ENCODE measurements at regions not wholly inside any gene's neighbourhood (a gene's known extent, or its start where the extent isn't known, plus 50 kb on each side); places are given as distances from the start of the nearest gene placed in this dataset.
"Not testable (repeated sequence)": the region's sequence is repeated elsewhere in the genome, so short reads cannot be mapped to it uniquely, and the experiment has no call there.

DNA sequence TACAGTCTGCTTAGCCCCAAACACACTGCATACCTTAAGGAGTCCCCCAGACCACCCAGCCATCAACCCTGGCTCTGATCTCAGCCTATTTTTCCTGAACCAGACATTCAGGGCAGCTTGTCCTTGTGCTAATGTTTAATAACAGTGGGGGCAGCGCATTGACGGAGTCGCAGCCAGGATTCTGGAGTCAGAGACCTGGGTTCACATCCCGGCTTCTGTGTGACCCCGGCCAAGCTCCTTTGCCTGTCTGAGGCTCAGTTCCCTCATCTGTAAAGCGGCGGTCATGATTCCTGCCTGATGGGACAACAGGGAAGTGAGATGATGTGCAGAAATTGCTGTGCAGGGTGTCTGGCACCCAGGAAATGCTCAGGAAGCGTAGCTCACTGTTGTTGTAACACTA lies 63.1 kb downstream of the MATN1 start:
- no peak for DNase-seq

DNA sequence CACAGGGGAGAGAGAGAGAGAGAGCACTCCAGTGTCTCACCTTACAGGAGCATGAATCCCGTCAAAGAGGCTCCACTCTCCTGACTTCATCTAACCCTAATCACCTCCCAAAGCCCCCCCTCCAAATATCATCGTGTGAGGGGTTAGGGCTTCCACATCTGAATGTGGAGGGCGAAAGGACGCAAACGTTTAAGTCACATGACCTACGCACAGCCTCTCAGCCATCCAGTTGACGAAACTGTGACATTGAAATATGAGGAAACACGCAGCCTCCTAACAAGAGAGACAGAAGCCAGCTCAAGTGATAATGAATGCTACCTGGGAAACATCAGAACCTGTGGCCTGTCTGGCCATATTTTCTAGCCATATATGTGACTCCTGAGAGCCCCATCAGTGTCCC lies 63.7 kb downstream of the MATN1 start:
- DNase-seq: no peak

DNA sequence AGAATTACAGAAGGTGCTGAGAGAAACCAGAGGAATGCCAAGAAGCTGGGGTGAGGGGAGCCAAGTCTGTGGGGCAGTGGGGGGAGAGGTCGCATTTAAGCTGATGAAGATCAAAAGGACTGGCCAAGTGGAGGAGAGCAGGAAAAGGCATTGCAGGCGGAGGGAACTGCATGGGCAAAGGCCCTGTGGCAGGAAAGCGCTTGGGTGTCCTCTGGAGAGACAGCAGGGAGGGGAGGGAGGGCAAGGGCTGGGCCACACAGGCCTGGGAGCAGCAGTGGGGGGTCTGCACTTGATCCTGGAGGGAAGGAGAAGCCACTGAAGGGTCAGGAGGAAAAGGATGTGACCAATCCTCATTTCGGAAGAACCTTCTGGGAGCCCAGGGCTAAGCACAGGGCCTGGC lies 65.0 kb downstream of the MATN1 start:
- DNase-seq: not testable (repeated sequence)

DNA sequence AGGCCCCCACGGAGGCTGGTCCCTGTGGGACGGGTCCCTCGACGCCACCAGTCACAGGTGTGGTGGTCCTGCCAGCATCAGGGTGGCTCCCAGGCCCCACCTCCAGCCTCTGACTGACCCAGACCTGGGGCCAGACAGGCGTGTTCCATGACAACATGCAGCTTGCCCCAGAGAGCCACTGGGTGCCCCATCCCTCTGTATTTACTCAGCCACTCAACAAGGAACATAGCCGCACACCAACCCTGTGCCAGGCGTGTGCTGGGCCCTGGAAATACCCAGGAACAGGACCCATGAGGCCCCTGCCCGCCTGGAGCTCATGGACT lies 65.4 kb downstream of the MATN1 start:
- DNase-seq: no peak

DNA sequence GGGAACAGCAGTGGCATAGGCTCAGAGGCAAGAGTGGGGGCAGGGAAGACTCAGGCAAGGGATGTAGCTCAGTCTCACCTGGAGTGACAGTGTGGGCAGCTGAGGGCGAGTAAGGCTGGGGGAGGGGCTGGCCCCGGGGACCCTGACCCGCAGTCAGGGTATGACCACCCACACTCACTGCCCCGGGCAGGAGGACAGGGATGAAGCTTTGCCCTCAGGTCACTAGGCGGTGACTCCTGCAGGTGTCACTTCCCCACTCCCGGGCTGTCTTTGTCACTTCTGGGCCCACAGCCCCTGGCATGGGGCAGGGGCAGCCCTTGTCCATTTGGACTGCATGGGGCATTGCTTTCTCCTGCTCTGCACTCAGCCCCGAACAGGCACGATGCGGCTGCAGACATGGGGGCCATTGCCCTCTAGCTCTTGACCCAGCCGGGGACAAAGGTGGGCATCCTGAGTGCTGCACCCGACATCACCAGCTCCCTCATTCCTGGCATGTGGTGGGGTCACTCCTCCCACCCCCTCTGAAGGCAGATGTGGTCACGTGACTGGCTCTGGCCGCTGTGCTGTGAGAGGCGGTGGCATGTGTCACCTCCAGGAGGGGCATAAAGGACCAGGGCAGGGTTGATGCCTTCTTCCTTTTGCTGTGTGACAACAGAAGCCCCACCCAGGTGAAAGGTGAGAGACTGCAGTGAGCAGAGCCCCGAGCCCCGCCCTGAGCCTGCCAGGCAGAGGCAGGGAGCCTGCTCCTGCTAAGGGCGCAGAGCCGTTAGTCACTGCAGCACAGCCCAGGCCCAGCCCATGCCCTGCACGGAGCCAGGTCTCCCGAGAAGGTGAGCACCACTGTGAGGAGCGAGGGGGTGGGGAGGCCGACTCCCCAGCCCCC lies 66.0 kb downstream of the MATN1 start:
- DNase-seq: no peak

DNA sequence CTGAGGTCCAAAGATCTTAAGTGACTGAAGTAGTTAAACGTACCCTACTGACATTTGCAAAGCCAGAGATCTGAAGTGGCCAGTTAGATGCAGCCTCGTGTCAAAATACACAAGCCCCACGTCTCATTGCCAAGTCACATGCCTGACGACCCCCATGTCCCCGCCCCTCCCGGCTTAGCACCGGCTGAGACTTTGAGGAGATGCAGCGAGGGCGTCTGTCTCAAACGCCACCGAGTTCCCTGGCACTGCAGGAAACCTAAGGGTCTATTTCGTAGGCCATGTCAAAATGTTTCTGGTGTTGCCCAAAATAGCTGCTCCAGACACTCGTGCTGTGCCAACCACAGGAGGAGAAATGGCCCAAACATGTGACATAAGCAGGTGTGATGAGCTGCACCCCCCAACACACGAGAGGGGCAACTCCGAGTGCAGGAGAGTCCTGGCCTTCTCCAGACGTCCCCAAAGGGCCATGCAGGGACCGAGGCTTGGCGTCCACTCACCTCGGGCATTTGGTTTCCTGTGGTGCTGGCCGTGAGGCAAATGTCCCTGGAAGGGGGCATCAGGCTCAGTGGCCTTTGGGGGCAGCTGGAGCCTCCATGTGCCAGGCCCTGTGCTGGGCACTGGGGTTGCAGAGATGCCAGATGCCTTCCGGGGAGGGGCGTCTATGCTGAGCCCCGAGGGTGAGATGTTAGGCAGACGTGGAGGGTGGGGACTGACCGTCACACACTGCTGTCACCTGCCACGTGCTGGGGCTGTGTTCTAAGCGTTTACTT lies 67.0 kb downstream of the MATN1 start:
- no peak for DNase-seq

DNA sequence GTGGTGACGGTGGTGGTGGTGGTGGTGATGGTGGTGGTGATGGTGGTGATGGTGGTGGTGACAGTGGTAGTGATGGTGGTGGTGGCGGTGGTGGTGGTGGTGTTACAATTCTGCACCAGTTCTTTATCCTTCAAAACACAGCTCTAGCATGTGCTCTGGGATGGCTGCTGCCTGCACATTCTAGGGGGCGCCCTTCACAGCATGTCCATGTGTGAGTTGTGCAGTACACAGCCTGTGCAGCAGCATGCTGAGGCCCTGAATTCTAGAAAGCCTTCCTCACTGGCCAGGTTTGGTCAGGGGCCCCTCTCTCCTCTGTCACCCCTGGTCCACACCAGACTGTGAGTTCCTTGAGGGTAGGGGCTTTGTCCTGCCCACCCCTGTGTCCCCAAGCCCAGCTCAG lies 67.7 kb downstream of the MATN1 start:
- DNase-seq: no peak

DNA sequence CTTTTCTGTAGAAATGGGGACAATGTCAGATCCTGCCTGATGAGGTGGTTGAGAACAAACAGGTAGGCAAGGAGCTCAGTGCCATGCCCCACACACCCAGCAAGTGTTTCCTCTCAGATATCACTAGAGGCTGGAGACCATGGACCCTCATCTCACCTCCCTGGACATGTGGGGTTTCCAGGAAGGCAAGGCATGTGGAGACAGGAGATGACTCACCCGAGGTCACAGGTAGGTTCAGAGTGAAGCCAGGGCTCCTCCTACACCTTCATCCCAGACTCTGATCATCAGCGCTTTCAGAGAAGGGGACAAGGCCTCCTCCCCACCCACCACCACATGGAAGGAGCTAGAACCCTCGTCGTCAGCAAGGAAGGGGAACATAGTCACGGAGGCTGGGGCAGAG lies 69.2 kb downstream of the MATN1 start:
- no peak for DNase-seq

DNA sequence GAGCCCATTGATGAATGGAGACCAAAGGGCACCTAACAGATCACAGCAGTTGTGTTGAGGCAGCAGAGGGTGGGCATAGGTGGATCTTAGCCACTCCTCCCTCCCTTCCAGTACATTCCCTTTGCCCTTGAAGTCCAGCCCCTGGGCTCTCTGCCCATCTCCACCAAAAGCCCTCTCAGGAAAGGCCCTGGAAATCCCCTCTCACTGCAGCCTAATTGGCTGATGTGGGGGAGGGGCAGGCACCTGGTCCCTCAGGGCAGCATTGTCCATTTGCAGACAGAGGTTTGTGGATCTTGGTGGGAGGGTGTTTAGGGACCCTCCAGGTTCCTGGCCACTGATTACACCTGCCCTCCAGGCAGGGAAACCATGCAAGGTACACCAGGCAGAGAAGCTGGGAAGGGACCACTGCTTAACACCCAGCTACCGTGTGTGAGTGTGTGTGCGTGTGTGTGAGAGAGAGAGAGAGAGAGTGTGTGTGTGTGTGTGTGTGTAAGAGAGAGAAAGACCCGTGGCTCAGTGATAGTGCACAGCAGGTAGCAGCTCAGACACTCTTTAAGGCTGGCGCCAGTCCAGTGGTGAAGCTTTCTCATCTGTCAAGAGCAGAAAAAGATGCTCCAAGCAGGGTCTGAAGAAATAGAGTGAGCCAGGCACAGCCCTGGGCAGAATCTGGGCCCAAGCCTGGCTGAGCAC lies 71.1 kb downstream of the MATN1 start:
- DNase-seq: no peak

DNA sequence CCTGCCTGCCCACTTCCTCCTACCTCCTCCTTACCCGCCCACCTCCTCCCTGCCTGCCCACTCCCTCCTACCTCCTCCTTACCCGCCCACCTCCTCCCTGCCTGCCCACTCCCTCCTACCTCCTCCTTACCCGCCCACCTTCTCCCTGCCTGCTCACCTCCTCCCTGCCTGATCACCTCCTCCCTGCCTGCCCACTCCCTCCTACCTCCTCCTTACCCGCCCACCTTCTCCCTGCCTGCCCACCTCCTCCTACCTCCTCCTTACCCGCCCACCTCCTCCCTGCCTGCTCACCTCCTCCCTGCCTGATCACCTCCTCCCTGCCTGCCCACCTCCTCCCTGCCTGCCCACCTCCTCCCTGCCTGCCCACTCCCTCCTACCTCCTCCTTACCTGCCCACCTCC lies 72.0 kb downstream of the MATN1 start:
- DNase-seq: not testable (repeated sequence)

DNA sequence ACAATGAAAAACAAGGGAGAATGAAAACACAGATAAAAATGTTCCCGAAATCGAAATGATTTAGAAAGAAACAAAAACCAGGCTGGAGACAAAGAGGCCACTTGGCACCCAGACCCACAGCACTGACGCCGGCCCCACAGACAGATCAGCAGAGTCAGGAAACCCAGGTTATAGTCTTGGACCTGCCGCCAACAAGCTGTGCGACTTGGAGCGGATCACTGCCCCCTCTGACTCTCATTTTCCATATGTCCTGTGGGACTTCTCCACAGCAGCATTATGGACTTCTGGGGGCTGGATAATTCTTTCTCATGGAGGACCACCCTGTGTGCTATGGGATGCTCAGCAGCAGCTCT lies 72.4 kb downstream of the MATN1 start:
- no peak for DNase-seq

DNA sequence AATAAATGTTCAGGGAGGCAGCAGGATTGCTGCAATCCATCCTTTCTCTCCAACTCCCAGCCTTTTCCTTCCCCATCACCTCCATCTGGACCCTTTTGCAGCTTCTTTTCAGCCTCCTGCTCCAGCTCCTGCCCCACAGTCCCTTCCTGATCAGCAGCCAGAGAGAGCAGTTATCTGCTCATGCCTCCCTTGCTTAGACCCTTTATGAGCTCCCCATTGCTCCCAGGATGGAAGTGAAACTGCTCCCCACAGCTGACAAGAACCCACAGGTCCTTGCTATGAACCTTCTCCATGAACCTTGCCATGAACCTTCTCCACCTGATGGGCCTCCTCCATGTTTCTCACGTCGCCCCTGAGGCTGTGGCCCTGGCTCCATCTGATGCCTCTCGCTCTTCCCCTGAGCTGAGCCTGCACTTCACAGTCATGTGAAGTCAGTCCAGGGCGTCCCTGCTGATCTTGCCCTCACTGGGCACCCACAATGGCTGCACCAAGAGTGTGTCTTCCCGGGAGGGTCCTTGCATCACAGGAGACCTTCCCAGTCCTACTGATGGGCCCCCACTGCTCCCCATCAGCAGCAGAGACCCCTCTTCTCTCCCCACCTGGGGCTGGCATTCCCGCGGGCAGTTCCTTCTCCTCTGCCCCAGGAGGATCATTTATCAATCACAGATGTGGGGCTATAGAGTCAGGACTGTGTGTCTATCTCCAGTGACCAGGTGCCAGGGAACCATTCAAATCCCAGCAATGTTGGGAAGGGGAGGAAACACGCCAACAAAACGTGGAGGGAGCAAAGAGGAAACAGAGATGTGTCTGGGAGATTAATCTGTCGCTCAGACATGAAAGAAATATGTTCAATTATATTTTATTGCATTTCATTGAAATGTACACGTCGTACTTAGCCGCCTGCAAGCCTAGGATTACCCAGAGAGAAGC lies 73.1 kb downstream of the MATN1 start:
- no peak for DNase-seq

DNA sequence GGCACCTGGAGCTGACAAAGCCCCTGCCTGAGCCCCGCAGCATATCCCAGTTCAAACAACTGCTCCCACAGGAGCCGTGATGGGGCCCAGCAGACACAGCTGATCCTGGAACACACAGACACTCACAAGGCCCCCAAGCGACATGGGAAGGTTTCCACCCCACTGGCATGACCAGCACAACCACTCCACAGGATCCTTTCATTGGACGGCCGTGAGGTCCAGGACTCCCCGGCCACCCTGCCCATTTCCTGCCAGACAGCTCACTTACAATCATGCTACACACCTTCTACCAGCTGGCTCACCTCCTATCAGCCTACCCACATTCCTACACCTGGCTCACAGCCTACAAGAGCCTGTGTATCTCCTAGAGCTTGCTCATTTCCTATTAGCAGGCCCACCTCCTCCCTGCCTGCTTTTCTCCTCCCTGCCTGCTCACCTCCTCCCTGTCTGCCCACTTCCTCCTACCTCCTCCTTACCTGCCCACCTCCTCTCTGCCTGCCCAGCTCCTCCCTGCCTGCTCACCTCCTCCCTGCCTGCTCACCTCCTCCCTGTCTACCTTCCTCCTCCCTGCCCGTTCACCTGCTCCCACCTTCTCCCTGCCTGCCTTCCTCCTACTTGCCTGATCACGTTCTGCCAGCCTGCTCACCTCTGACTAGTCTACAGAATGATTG lies 73.9 kb downstream of the MATN1 start:
- DNase-seq: no peak

DNA sequence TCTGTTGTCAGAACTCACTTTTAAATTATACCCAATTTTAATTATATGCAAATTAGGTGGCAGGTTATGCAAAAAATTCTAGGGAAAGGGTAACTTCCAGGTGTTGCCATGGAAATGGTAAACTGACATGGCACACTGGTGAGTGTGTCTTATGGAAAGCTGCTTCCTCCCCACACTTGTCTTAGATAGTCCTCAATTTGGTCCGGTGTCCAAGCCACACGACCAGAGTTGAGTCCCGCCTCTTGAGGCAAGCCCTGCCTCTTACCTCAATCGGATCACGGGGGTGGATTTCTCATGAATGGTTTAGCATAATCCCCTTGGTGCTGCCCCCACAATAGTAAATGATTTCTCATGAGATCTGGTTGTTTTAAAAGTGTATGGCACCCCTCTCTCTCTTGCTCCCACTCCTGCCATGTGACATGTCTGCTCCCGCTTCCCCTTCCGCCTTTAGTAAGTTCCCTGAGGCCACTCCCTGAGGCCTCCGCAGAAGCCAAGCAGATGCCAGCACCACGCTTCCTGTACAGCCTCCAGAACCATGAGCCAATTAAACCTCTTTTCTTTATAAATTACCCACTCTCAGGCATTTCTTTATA lies 74.9 kb downstream of the MATN1 start:
- DNase-seq: no peak

DNA sequence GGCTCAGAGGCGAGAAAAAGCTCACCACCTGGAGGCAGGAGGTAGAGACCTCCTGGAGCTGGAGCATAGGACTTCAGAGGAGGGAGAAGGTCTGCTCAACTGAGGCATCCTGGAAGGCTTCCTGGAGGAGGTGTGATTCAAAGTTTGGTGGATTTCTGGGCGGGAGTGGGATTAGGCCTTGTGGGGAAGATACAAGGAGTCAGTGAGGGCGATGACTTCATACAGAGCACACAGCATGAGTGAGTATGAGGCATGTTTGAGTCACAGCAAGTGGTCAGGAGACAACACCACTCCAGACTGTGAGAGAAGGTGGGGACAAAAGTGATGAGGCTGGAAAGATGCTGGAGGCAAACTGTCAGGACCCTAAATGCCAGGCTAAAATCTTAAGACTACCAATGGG lies 77.6 kb downstream of the MATN1 start:
- DNase-seq: no peak

DNA sequence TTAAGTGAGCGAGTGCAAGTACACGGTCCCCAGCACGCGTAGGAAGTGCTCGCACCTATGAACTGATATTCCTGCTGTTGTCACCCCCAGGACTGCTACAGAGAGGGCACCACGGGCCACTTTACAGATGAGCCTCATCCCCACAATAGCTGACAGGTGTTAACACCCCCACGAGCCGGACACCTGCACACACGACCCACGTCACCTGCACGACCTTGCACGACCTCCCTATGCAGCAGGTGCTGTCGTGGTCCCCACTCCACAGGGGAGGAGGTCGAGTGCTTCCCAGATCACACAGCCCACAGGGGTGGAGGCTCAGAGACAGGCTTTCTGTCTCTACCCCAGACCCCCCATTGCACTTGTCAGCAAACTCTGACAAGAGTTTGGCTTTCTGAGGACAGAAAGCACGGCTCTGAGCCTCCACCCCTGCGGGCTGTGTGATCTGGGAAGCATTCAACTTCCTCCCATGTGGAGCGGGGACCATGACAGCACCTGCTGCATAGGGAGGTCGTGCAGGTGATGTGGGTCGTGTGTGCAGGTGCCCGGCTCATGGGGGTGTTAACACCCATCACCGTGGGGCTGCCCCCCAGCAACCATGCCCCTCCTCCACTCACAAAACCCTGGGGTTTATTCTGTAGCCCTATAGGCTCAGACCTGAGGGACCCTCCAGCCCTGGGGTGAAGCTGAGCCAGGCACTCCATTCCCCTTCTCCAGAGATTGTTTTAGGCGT lies 80.8 kb downstream of the MATN1 start:
- no peak for DNase-seq

DNA sequence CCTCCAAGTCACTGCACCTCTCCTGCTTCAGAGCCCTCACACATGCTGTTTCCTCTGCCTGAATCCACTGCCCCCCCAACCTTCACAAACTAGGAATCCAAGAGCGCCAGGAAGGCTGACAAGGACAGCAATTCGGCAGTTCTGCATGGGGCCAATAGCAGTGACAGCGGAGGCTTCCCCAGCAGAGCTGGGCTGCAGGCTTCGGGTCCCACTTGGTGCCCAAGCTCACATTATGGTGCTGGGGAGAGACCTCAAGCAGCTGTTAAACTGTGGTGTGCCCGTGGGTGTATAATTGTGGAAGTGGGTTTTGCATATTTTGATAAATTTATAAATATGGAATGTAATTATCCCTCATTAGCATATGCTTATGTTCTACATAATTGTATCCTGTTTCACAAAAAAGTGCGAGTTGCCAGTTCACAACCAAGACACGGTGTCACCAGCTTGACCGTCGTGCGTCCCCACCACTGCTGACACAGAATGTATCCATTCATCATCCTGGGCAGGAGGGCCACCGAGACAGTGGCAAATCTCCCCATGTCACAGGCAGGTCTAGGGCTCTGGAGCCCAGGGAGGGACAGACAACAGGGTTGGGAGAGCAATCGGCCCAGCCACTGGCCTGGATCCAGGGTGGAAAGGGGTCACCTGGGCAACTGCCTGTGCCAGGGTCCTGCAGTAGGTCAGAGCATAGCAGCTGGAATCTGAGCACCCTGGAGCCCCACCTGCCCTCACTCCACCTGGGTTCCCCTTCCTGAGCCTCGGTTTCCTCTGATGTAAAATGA lies 81.6 kb downstream of the MATN1 start:
- DNase-seq: no peak

DNA sequence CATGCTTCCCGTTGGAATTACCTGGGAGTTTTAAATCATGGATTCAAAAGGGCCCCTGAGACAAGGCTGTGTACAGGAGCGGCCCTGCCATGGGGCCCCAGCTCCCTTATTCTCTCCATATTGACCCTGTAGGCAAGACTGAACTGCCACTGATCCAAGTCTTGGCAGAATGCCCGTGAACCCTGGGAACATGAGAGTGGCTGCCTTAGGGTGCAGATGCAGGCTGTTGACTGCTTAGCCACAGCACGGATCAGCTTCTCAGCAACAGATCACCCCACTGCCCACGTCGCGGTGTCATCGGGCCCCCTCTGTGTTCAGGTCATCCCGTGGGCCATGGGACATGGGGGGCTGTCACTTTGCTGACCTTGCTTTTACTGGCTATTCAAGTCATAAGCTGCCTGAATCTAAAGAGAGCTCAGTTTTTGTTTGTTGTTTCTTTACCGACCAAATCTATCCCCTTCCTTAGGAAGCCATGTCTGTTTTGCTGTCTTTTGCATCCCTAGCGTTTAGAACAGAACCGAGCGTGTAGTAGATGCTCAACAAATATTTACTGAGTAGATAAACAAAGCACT lies 83.4 kb downstream of the MATN1 start:
- no peak for DNase-seq

DNA sequence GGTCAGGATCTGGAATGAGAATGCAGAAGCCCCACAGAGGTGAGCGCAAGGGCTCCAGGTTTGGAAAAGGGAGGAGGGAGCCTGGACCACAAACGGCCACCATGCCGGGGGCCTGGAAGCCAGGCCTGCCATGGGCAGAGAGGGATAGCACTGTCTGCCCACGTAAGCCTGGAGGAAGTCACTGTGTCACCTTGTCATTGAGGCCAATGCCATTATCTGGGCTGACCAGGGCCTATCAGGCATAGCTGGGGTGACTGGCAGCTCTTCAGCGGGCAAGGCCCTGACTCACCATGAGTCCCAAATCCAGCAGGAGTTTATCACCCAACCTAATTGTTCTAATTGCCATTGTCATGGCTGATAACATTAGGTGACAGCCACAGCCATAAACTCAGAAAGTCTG lies 84.6 kb downstream of the MATN1 start:
- no peak for DNase-seq

DNA sequence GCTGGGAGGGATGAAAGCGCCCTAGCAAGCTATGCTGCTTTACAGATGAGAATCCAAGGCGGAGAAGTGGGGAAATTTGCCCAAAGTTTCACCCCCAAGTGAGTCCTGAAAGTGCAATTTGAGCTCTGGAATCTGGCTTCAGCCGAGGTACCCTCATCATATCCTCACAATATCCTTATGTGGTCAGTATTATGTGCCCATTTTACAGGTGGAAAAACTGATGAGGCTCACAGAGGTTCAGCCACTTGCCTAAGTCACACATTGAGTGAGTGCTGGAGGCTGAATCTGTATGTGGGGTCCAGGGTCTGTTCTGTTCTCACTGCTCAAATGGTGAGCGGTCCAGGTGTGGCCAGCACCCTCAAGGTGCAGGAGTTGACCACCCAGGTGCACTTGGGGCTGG lies 85.3 kb downstream of the MATN1 start:
- no peak for DNase-seq
